ENCODE measurements at regions not wholly inside any gene's neighbourhood (a gene's known extent, or its start where the extent isn't known, plus 50 kb on each side); places are given as distances from the start of the nearest gene placed in this dataset.

DNA sequence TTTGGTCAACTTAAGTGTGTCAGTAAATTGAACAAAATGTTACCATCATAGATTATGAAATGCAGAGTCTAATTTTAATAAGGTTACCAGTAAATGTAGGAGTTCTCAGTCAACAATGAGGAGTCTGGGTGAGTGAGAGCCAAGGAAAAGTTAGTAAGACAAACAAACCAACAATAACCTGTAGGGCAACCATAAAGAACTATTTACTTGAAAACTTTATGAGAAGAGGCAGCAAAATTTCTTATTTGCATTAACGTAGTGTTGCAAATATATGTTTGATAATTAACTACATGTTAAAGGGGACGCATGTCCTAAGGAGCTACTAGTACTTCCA lies 131.1 kb upstream of the SOX4 start:
- no peak for TF ChIP-seq POLR2A (IDR thresholded peaks at IDR 0.05)
- TF ChIP-seq, protein P1, sequence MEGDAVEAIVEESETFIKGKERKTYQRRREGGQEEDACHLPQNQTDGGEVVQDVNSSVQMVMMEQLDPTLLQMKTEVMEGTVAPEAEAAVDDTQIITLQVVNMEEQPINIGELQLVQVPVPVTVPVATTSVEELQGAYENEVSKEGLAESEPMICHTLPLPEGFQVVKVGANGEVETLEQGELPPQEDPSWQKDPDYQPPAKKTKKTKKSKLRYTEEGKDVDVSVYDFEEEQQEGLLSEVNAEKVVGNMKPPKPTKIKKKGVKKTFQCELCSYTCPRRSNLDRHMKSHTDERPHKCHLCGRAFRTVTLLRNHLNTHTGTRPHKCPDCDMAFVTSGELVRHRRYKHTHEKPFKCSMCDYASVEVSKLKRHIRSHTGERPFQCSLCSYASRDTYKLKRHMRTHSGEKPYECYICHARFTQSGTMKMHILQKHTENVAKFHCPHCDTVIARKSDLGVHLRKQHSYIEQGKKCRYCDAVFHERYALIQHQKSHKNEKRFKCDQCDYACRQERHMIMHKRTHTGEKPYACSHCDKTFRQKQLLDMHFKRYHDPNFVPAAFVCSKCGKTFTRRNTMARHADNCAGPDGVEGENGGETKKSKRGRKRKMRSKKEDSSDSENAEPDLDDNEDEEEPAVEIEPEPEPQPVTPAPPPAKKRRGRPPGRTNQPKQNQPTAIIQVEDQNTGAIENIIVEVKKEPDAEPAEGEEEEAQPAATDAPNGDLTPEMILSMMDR (IDR thresholded peaks at IDR 0.05), result no peak
